Eye (tissue), 1 donor: ENCODE measurements at regions not wholly inside any gene's neighbourhood (a gene's known extent, or its start where the extent isn't known, plus 50 kb on each side); places are given as distances from the start of the nearest gene placed in this dataset.
"Not testable (repeated sequence)": the region's sequence is repeated elsewhere in the genome, so short reads cannot be mapped to it uniquely, and the experiment has no call there.

Source experiments
- DNase-seq: peaks from one replicate; pipeline ENCODE4 v3.0.0-alpha.2; 2015

DNA sequence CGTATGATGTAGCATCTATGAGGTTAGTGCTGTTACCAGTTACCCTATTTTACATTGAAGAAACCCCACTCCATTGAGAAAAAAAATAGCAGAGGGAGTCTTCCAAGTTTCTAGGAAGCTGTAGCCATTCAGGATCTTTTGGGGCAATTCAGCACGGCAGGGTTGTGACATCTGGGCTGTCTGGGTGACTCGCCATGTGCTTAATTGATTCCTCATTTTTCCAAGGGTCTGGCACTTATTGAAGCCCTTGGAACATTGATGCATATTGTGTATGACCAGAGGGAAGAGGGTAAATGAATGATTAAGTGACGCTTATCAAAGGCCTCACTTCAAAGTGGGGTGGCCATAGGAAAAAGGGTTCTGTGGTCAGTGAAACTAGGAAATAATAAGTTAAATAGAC is 248.7 kb downstream of the ARHGAP12 start:
- no peak for DNase-seq

DNA sequence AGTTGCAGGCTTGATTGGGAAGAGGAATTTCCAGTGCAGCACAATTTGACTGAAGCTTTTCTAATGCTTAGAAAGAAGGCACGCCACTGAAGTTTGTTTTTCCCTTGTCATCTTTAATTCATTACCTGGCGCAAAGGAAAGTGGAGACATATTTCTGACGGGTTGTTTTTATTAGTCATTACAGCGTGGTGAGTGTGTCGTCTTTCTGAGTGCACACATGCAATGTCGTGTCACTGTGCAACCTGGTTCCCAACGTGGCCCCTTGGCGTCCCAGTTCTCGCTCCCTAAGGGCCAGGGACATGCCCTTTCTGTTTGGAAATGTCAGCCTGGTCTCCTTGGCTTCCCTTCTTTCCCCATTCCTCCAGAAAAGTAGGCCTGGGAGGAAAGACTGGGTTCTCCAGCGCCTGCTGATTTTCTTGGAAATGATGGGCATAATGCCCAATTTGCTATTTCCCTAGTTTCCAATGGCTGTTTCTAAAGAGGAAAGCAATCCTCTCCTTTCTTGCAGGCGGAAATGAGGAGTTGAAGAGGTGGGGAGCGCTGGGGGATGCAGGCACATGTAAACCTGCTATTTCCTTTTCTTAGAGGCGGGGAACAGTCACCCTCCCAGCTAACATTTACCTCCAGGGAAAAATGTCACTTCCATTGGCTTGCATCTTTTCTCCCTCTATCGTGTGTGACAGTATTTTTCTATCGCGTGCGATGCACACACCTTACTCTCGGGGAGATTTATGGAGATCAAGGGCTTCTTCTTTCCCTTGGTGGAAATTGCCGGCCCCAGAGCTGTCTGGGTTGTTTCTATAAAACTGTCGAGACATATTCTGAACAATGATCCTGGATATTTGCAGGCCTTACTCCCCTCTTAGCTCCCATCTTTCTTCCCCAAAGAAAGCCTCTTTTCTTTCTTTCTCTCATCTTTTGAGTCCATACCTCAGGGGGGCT is 249.8 kb downstream of the ARHGAP12 start:
- DNase-seq, result peak; percentile 63

DNA sequence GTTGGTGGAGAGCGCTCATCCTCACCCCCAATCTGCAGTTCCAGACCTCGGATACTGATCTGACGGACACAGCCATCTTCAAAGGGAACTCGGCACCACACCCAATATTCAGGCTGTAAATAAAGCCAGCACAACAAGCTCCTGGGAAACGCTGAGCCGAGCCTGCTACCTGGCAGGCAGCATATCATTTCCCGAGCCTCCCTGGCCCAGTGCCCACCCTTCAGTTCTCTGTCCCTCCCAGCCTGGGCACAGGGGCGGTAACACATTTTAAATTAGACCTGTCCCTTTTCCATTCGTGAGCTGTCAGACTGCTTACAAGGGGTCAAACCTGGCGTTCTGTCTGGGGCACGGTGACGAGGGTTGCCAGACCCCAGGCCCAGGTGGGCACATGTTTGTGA is 250.5 kb downstream of the ARHGAP12 start:
- DNase-seq, result no peak

DNA sequence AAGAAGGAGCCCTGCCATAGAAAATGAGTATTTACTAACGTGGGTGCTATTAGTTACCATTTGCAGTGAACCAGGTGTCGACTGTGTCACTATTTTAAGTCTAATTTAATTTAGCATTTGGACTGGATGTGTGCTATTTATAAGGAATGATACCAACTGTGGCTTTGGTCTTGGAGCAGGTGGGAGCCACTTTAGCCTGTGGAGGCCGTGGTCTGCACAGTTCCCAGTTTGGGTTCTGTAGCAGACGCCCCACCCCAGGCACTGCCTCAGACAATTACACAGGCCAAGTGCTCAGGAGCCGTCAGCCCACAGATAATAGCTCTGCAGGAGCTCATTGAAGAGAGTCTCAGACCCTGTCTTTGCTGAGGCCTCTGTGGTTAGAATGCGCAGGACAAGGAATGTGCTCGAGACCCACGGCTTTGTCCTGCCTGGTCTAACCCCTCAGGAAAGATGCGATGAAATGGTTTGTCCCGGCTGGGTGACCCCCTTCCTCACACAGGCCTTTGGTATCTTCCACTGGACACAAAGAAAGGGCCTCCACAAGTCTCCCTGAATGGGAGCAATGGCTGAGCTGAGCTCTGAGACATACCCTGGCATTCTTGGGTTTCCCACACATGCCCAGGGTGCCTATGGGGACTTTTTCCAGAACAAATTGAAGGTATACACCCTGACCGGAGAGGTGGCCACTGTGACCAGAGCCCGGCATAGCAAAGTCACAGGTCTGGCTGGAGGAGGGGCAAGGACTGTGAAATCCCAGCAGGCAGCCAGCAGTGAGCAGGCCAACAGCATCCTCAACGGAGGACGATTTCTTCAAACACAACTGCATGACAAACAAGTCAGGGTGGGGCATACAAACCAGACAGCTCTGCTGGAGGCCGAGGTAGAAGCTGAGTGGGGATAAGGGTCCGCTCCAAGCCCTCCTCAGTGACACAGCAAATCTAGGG is 251.2 kb downstream of the ARHGAP12 start:
- DNase-seq, result peak; percentile 96

DNA sequence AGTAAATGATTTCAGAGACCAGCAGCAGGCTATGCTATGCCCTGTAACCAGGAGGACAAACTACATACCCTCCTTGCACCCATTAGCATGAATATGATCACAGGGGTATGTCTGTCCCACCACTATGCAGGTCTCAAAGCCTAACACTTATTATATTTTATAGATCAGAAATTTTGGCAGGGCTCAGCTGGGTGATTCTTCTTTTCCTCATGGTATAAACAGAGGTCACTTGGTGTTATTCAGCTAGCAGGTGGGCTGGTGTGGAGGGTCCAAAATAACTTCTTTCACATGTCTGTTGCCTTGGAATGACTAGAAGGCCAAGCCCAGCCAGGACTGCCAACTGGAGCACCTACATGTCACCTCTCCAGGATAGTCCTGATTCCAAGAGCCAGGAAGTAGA is 252.9 kb downstream of the ARHGAP12 start:
- no peak for DNase-seq

DNA sequence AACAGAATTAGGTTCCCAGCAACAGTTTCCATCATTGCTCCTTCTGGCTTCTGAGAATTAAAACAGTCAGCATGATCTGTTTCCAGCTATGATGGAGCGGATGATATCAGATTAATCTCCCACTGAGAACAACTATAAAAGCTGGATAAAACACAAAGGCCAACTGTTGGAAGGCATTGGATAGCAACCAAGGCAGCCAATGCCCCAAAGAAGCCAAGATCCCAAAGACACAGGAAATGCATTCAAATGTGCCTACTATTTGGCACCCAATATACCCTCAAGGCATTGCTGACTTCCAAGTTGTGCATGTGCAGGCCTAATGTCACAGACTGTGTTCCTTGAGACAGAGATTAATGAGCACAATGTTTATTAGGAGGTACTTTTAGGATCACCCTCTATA is 259.3 kb downstream of the ARHGAP12 start:
- DNase-seq, result no peak

DNA sequence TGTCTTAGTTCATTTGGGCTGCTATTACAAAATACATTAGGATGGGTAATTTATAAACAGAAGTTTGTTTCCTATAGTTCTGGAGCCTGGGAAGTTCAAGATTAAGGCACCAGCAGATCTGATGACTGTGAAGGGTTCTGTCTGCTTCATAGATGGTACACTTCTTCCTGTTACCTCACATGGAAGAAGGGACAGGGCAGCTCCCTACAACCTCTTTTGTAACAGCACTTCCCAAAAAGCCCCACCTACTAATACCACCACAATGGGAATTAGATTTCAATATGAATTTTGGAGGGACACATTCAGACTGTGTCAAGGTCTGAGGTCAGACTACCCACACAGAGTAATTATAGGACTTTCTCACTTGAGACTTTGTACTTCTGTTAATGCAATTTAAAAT is 260.3 kb downstream of the ARHGAP12 start:
- no peak for DNase-seq

DNA sequence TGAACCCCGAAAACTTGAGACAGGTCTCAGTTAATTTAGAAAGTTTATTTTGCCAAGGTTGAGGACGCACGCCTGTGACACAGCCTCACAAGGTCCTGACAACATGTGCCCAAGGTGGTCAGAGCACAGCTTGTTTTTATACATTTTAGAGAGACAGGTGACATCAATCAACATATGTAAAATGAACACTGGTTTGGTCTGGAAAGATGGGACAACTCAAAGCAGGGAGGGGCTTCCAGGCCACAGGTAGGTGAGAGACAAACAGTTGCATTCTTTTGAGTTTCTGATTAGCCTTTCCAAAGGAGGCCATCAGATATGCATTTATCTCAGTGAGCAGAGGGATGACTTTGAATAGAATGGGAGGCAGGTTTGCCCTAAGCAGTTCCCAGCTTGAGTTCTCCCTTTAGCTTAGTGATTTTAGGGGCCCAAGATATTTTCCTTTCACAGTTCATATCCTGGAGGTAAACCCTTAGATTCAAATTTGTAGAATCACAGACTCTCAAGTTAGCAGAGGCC is 262.8 kb downstream of the ARHGAP12 start:
- DNase-seq, result not testable (repeated sequence)

DNA sequence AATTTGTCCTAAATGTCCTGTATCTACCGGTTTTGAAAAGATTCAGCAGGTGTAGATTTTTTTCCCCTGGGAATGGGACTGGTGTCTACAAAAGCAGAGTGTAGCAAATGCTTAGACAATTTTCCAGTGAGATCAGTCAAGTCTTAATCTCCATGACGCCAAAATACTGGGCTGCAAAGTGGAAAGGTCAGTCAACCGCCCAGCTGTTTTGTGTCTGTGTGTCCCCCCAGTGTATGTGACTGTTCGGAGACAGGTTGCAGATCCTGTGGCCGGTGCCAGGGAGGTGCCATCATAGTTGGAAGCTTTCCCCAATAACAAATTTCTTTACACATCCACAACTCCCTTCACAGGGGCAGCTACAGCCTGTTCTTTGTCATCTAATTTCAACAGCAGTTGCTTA is 263.8 kb downstream of the ARHGAP12 start:
- DNase-seq, result no peak

DNA sequence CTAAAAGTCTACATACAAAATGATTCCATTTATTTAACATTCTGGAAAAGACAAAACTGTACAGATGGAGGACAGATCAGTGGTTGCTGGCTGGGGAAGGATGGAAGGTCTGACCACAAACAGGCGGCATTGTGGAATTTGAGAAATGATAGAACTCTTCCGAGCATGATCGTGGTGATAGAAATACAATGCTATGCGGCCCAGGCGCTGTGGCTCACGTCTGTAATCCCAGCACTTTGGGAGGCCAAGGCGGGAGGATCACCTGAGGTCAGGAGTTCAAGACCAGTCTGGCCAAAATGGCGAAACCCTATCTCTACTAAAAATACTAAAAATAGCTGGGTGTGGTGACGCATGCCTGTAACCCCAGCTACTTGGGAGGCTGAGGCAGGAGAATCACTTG is 264.6 kb downstream of the ARHGAP12 start:
- DNase-seq, result not testable (repeated sequence)

DNA sequence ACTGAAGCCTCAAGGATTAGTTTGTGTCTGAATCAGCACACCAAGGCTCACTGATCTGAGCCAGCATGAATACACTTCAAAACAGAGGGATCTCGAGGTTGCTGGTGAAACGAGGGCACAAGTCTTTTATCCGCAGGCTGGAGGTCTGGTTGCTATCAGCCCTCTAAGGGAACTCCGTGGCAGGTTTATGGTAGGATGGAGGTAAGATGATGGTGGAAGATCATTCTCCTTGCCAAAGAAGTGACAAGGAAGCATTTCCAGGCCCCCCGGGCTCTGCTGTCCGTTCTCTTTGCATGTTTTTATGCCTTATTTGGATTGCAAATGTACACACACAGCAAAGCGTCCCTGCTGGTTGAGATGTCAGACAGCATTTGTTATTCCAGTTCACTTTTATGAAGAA is 268.3 kb downstream of the ARHGAP12 start:
- no peak for DNase-seq

DNA sequence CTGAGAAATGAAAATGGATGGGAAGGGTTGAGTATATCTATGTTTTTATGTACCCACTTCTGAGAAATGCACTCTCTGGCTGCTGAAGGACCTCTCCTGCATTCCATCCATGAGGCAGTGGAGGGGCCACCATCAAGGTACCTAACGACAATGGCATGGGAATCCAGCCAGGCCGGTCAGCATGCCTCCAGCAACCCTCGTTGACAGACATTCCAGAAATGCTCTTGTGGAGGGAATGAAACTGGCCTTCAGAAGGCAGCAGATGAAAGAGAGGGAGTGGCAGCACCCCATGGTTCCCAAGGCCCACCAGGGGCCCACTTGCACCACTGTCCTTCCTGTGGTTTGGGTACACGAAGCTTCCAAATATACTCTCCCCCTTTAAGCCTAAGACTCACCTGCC is 269.0 kb downstream of the ARHGAP12 start:
- DNase-seq, result no peak

DNA sequence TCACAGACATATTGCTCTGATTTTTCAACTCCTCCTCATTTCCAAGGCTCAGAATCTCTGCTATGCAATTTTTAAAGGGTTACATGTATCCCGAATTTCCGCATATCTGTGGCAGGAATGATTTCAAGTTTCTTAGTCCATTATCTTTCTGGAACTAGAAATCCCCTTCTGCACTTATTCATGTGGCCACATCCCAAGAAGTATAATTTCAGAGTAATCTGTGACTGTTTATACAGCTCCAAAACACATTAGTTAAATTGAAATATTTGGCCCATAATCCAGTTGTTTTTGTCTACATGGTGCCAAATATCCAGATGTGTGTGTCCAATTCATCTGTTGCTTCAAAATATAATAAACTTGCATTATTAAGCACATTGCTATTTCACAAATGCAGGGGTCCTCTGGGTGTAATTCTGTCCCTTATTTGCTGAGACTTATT is 271.2 kb downstream of the ARHGAP12 start:
- peak; percentile 28 for DNase-seq

DNA sequence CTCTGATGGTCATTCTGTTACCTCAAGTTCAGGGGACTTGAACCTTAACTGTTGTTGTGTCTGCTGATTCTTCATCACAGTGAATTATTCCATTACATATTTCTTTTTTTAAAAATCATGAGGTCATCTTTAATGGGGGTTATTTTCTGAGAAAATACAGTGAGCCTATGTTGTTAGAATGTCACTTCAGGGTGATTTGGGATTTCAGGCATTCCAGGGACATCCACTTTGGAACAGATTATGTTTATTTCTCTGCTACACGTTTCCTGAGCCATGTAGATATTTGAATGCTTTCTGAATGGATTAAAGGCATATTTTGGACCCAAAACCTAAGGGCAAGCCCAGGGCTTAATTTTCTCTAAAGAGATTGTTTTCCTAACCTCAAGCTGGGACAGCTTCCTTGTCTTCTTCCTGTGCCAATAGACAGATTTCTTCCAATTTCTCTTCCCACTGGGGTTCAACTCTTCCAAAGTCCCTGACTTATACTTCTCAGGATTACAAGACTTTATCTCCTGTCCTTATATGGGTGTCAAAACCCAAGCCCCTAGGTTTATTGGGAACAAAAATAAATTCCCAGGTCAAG is 271.7 kb downstream of the ARHGAP12 start:
- no peak for DNase-seq

DNA sequence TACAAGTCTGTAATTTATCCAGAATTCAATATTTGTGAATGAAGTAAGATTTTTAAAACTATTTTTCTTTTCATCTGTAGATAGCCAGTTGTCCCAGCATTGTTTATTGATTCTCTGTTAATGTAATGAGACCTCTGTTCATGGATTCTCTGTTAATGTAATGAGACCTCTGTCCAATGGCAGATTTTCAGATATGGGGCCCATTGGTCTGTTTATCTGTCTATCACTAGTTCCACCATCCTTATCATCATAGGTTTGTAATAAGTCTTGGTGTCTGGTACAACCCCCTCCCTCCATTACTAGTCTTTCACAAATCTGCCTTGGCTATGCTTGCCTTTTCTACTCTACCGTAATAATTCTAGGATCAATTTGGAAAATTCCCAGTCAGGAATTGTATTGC is 276.6 kb downstream of the ARHGAP12 start:
- no peak for DNase-seq

DNA sequence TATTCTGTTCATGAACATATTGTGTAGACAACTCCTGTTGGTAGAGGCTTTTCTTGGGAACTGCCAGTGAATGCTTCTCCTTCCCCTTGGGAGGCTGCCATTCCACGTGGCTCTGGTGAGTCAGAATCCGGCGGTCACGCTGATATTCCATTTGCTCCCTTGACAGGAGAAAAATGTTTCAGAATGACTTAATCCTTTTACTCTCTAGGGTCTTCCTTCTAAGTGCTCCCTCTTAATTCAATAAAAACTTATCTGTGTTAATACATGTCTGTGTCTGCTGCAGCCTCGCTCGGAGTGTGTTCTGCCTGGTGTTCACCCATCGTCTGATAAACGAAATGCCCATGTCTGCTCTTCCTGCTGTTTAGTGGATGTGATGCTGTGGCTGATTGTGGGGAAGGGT is 278.6 kb downstream of the ARHGAP12 start:
- DNase-seq, result peak; percentile 79

DNA sequence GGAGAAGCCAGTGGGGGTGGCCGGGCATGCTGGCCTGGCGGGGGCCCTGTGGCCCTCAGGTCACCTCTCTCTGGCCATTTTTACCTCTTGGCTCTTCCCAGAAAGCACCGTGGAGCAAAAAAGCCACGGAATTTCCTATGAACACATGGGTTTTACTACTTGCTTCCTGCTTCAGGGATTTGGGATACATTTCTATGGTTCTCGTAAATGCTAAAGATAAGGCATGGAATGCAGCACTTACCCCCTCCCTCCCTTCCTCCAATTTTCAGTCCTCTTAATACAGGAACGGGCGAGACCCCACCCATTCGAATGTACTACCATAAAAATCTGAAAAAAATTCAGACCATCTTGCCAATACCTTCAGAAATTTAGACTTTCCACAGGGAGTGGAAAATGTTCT is 279.7 kb downstream of the ARHGAP12 start:
- DNase-seq, result no peak

DNA sequence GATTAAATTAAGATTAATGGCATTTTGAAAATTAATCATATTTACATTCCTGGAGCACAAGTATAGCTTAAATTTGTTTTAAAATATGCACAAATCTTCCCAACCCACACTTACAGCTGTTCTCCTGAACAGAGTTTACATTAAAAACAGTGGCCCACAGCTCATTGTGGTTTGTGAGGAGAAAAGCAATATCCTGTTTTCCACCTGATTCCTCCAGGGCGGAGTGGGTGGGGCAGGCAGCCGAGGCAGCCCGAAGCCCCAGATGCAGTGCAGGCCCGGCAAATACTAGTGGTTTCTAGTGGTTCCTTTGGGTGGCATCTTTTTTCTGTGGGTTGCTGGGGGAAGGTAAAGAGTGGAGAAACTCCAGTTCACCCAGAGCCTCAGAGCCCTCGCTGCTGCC is 280.8 kb downstream of the ARHGAP12 start:
- DNase-seq, result no peak

DNA sequence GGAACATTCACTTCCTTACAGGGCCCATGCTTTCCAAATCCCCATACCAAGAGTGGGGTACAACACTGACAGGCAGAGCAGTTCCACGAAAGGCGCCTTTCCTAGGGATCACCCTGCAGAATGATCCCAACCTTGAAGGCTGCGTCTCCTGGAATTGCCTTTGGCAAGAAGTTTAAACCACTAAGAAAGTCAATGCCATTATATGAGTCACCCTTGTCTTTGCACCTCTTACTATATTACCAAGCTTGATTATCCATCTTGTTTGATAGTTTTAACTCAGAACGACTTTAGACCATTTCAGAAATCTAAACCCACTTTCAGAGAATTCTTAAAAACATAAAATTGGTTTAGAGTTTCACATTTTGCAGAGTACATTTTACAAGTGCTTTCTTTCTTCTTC is 282.1 kb downstream of the ARHGAP12 start:
- no peak for DNase-seq

DNA sequence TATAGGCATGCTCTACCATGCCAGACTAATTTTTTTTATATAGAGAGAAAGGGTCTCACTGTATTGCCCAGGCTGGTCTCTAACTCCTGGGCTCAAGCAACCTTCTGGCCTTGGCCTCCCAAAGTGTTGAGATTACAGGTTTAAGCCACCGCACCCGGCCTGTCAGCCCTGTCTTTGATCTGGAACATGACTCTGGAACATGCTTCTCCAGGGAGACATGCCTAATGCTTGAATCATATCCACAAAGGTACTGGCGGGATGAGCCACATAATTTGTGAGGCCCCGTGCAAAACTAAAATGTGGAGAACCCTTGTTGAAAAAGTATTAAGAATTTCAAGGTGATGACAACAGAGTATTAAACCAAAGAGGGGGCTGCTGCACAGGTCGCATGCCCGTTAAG is 282.8 kb downstream of the ARHGAP12 start:
- no peak for DNase-seq

DNA sequence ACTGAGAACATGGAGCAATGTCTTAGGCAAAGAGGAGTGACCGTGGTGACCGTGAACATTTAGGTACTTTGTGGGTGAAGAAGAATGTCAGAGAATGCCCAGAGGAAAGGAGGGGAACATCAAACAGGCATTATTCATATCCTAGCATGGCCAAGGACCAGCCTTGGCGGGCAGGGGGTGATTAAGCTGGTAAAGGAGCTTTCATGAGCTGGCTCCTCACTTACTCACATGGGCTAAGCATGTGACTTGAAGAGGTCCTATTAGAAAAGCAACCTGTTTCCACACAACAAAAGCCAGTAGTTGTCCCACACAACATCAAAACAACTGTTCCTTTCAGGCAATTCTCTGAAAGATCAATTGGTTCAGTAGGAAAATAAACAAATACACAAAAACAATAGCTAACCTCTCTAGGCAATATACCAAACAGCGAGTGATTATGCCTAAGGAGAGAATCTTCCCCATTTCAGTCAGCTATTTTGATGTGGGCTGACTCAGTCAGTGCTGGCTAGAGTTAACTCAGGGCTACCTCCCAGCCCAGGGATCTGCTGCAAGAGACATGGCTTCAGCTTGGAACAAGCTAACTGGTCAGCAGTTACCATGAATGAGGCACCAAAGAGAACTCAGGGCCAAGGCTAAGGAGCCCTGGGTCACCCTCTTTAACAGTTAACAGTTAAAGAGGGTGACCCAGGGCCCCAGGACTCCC is 283.5 kb downstream of the ARHGAP12 start:
- DNase-seq, result no peak

DNA sequence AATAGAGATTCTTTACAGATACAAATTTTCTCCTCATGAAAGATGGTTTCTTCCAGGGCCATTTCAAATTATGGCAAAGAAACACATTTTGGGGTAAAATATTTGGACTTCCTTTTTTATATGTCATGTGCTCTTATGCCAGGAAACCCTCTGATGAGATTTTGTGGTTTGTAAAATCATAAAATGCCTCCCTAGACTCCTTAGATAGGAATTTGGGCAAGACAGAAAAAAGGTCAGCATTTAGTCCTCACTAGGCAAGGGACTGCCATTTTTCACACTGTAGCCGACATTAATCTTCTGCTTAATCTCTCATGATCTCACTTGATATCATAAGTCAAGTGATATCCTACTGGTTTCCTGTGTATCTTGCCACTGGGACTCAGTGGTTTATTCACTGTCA is 286.4 kb downstream of the ARHGAP12 start:
- no peak for DNase-seq
